Liver (tissue), 3 donors: ENCODE measurements at regions not wholly inside any gene's neighbourhood (a gene's known extent, or its start where the extent isn't known, plus 50 kb on each side); places are given as distances from the start of the nearest gene placed in this dataset.

ENCODE experiments used
- CTCF ChIP-seq: fragments of 150-350 bp; IDR thresholded peaks from 2 replicates; pipeline ENCODE4 v1.5.1; 2017; ENCODE audit warnings: improper control_type of control experiment, low read depth, low read length; ENCODE audit not compliant: missing input control
- EGR1 ChIP-seq, 2 donors: IDR thresholded peaks; 2 replicates each; pipeline ENCODE4 v1.6.1; 2016 to 2018; ENCODE audit warnings: antibody characterized with exemption in 2 of 2, low read depth in 2 of 2
- JUND ChIP-seq, 2 donors: IDR thresholded peaks; 2 replicates each; pipeline ENCODE4 v1.6.1; 2016; ENCODE audit warnings: antibody characterized with exemption in 2 of 2
- MAX ChIP-seq: IDR thresholded peaks from 2 replicates; pipeline ENCODE4 v1.6.1; 2016; ENCODE audit warnings: antibody characterized with exemption
- NR2F2 ChIP-seq: IDR thresholded peaks from 2 replicates; pipeline ENCODE4 v1.6.1; 2016; ENCODE audit warnings: antibody characterized with exemption
- RAD21 ChIP-seq, 2 donors: IDR thresholded peaks; 2 replicates each; pipeline ENCODE4 v1.6.1; 2016; ENCODE audit warnings: antibody characterized with exemption in 2 of 2, mild to moderate bottlenecking in 2 of 2
- REST ChIP-seq: IDR thresholded peaks from 2 replicates; pipeline ENCODE4 v1.6.1; 2016; ENCODE audit warnings: antibody characterized with exemption, mild to moderate bottlenecking
- RXRA ChIP-seq, 2 donors: IDR thresholded peaks; 2 replicates each; pipeline ENCODE4 v1.6.1; 2017 to 2018; ENCODE audit warnings: antibody characterized with exemption in 2 of 2, mild to moderate bottlenecking in 1 of 2
- SP1 ChIP-seq: IDR thresholded peaks from 2 replicates; pipeline ENCODE4 v1.6.1; 2018; ENCODE audit warnings: antibody characterized with exemption, mild to moderate bottlenecking
- TAF1 ChIP-seq: conservative IDR thresholded peaks from 2 replicates; pipeline ENCODE4 v1.6.1; 2016; ENCODE audit warnings: antibody characterized with exemption, mild to moderate bottlenecking
- YY1 ChIP-seq: IDR thresholded peaks from 2 replicates; pipeline ENCODE4 v1.6.1; 2016; ENCODE audit warnings: antibody characterized with exemption, mild to moderate bottlenecking
- ZBTB33 ChIP-seq: IDR thresholded peaks from 2 replicates; pipeline ENCODE4 v1.6.1; 2016; ENCODE audit warnings: antibody characterized with exemption
- TF ChIP-seq, protein P1 (sequence below): IDR thresholded peaks from 2 replicates; pipeline ENCODE4 v1.6.1; 2016; ENCODE audit warnings: antibody characterized with exemption
- donor health status: healthy.
- donor health status: healthy.

DNA sequence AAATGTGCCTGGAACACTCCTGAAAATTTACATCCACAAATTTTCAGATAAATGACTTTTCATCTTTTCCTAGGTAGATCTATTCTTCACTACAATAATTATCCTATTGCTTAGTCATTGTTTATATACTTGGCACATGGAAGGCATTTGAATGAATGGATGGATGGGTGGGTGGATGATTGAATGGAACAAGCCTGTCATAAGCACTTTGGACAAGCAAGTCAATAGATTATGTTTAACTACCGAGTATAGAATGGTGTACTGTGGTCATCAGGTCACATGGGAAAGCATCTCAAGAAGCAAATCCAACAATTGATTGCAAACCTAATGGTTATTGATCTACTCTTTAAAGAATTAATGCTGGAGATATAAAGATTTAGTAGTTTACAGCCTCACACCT, 114.4 kb upstream of the DMRTA1 start:
- TF ChIP-seq JUND (IDR thresholded peaks at IDR 0.05), result no peak
- no peak for TF ChIP-seq CTCF
- no peak for TF ChIP-seq MAX
- no peak for TF ChIP-seq TAF1
- no peak for TF ChIP-seq REST
- TF ChIP-seq SP1, result no peak
- TF ChIP-seq YY1, result no peak
- TF ChIP-seq, protein P1, sequence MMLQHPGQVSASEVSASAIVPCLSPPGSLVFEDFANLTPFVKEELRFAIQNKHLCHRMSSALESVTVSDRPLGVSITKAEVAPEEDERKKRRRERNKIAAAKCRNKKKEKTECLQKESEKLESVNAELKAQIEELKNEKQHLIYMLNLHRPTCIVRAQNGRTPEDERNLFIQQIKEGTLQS, result no peak
- no peak for TF ChIP-seq RXRA (IDR thresholded peaks at IDR 0.05)
- no peak for TF ChIP-seq ZBTB33
- TF ChIP-seq EGR1 (IDR thresholded peaks at IDR 0.05; ENCODE audit: low read depth in 2 of 2), result no peak
- no peak for TF ChIP-seq RAD21 (IDR thresholded peaks at IDR 0.05)
- no peak for TF ChIP-seq NR2F2
